Mucosa of descending colon (tissue), 3 donors: ENCODE measurements at regions not wholly inside any gene's neighbourhood (a gene's known extent, or its start where the extent isn't known, plus 50 kb on each side); places are given as distances from the start of the nearest gene placed in this dataset.
"Not testable (repeated sequence)": the region's sequence is repeated elsewhere in the genome, so short reads cannot be mapped to it uniquely, and the experiment has no call there.

ENCODE experiments used
- ATAC-seq: fragments of 200-7000 bp; cut with Tn5 transposase; one replicate; pipeline ENCODE4 v1.9.1; 2020; ENCODE audit warnings: mild to moderate bottlenecking, moderate library complexity
- DNase-seq, 3 donors: peaks; one replicate each; pipeline ENCODE4 v3.0.0-alpha.2; 2020
- H3K36me3 ChIP-seq: fragments of 200-600 bp; one replicate; pipeline ENCODE4 v1.8.0; 2021; ENCODE audit warnings: low read depth, mild to moderate bottlenecking
- H3K4me1 ChIP-seq: fragments of 200-600 bp; one replicate; pipeline ENCODE4 v1.8.0; 2021; ENCODE audit warnings: low read depth, mild to moderate bottlenecking
- H3K4me3 ChIP-seq: fragments of 200-600 bp; one replicate; pipeline ENCODE4 v1.8.0; 2021; ENCODE audit warnings: mild to moderate bottlenecking
- H3K9me3 ChIP-seq: fragments of 200-600 bp; one replicate; pipeline ENCODE4 v1.8.0; 2021; ENCODE audit warnings: mild to moderate bottlenecking
- CTCF ChIP-seq: fragments of 200-600 bp; IDR thresholded peaks from one replicate; pipeline ENCODE4 v1.8.0; 2022; ENCODE audit warnings: antibody characterized with exemption, mild to moderate bottlenecking
- intact Hi-C, 2 donors: fragments of 100-400 bp; cut with DNase I in 1 of 2; cut with micrococcal nuclease in 1 of 2; formaldehyde crosslinking; loops; one replicate each; pipeline versions ENCODE4 v1.11.0 to v1.11.1; 2022; cut with DNase I, micrococcal nuclease
- donor health status: DM: no; HTN: no; CAD: no; lungs with moderate emphysema.
- donor health status: DM: no; HTN: no; CAD: no.
- donor health status: DM: no; HTN: yes; CAD: no.

GRCh38 chr5:82534986-82535385, 256.8 kb upstream of the RPS23 start:
- Histone ChIP-seq H3K4me3 (no peak overlapping the region), H3K4me1 (no peaks in the 10 kb centered on the region), H3K9me3 (peaks cover 5% of the 10 kb centered on the region), H3K36me3 (no peaks in the 10 kb centered on the region)
- ATAC-seq (no peak), DNase-seq (no peak)
- intact Hi-C loops, result no loop called here
- no peak for TF ChIP-seq CTCF

GRCh38 chr5:82532075-82532474, 253.9 kb upstream of the RPS23 start:
- ATAC-seq, H3K9me3 ChIP-seq, intact Hi-C loops, H3K4me3 ChIP-seq, H3K4me1 ChIP-seq, H3K36me3 ChIP-seq, DNase-seq: not testable (repeated sequence)

DNA sequence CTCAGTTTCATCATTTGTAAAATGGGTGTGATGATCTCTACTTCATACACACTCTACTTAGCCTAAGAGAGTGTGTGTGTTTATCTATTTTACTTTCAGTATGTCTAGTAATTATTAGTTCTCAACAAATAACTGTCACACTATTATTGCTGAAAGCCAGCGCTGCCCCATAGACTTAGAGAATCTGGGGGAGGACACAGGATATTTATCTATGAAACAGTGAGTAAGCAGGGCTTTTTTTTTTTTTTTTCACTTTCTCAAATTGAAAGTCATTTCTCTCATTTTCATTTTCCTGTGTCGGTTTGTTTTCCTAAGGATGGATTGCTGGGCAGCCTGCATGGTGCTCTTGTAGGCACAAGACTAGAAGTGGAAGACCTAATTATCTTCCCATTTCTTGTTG, 248.4 kb upstream of the RPS23 start:
- H3K36me3 ChIP-seq, result no peaks in the 10 kb centered on the region
- TF ChIP-seq CTCF, result no peak
- no peaks in the 10 kb centered on the region for H3K4me1 ChIP-seq
- DNase-seq (no peak), ATAC-seq (no peak)
- intact Hi-C loops, result no loop called here
- H3K9me3 ChIP-seq, result no peaks in the 10 kb centered on the region
- H3K4me3 ChIP-seq, result no peak overlapping the region

DNA sequence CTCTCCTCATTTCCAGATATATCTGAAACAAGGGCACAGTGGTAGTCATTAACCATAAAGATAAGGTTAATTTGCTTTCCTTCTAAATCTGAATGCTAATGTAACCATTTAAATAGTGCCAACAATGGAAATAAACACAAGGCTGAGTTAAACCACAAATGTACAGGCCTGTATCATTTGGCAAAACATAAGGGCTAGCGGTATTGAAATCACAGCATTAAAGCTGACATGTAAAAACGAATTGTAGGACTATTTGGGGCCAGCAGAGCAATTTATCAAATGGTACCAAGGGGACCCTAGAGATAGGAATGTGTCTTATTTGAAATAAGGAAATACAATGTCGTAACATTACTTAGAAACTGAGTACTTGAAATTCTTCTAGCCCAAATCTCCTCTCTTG, 247.5 kb upstream of the RPS23 start:
- intact Hi-C loops, result no loop called here
- Histone ChIP-seq H3K9me3 (no peaks in the 10 kb centered on the region), H3K36me3 (no peaks in the 10 kb centered on the region), H3K4me3 (no peak overlapping the region), H3K4me1 (no peaks in the 10 kb centered on the region)
- no peak for TF ChIP-seq CTCF
- no peak for ATAC-seq
- DNase-seq, result no peak

DNA sequence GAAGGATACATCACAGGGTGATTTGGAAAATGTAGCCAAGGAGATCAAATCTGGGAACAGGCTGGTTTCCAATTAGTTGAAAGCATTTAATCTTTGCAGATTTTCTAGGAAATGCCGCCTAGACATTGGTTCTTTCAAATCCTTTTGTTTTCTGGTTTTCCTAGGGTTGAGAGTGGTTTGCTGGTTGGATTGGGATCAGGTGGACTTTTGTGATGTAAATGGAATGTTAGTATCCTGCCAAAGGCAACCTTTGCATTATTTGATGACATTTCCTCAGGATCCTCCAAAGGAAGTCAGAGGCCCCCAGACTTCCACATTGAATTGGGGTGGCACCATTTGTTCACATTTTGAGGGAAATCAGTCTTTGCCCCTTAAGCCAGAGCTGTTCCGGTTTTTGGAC, 245.5 kb upstream of the RPS23 start:
- ATAC-seq, result no peak
- Histone ChIP-seq H3K4me1 (no peaks in the 10 kb centered on the region), H3K9me3 (no peaks in the 10 kb centered on the region), H3K36me3 (no peaks in the 10 kb centered on the region), H3K4me3 (no peak overlapping the region)
- intact Hi-C loops, result no loop called here
- TF ChIP-seq CTCF, result no peak
- no peak for DNase-seq

DNA sequence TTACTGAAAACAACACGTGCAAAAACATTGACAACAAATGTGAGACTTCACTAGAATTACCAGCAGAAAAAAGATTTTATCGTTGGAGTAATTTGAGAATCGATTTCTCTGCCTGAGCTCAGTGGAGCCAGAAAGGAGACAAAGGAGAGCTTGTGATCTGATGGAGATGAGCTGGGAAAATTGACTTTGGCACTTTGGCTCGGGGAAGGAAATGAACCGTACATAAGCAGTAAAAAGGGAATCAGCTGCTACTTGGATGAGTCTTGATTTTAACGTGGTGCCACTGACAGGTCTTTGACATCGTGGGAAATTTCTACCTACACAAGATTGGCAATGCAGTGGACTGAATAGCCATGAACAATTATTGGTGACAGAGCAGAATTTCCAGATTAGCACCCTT, 244.7 kb upstream of the RPS23 start:
- no peak for TF ChIP-seq CTCF
- DNase-seq, result no peak
- Histone ChIP-seq H3K4me1 (no peaks in the 10 kb centered on the region), H3K36me3 (no peaks in the 10 kb centered on the region), H3K4me3 (no peak overlapping the region), H3K9me3 (no peaks in the 10 kb centered on the region)
- intact Hi-C loops, result no loop called here
- no peak for ATAC-seq
